Ectodermal cell (in vitro differentiated cells): ENCODE measurements at regions not wholly inside any gene's neighbourhood (a gene's known extent, or its start where the extent isn't known, plus 50 kb on each side); places are given as distances from the start of the nearest gene placed in this dataset.
"Not testable (repeated sequence)": the region's sequence is repeated elsewhere in the genome, so short reads cannot be mapped to it uniquely, and the experiment has no call there.

Experiments used
- H3K27ac ChIP-seq: 2 replicates; pipeline ENCODE4 v1.7.0; 2013; ENCODE audit warnings: mild to moderate bottlenecking, low read depth, low read length; ENCODE audit not compliant: insufficient read depth, poor library complexity, severe bottlenecking
- H3K27me3 ChIP-seq: 2 replicates; pipeline ENCODE4 v1.7.0; 2013; ENCODE audit warnings: mild to moderate bottlenecking, low read length; ENCODE audit not compliant: insufficient read depth, control insufficient read depth, poor library complexity, severe bottlenecking
- H3K36me3 ChIP-seq: one replicate; pipeline ENCODE4 v1.7.0; 2013; ENCODE audit warnings: low read length; ENCODE audit not compliant: control insufficient read depth, insufficient read depth
- H3K4me1 ChIP-seq: one replicate; pipeline ENCODE4 v1.7.0; 2013; ENCODE audit warnings: low read length; ENCODE audit not compliant: control insufficient read depth, insufficient read depth
- H3K4me3 ChIP-seq: 2 replicates; pipeline ENCODE4 v1.7.0; 2013; ENCODE audit warnings: low read depth, low read length, control low read depth; ENCODE audit not compliant: insufficient read depth
- H3K9me3 ChIP-seq: 2 replicates; pipeline ENCODE4 v1.7.0; 2013; ENCODE audit warnings: mild to moderate bottlenecking, low read length, moderate library complexity; ENCODE audit not compliant: control insufficient read depth
- WGBS, 2 experiments: methylation state at CpG; one replicate each; pipeline ENCODE4 v1.1.7; 2013; ENCODE audit warnings: missing lambda C conversion rate in 2 of 2; 5-methylcytosine and 5-hydroxymethylcytosine counted together

- no peak overlapping the region for H3K27ac ChIP-seq
- H3K36me3 ChIP-seq: no peaks in the 10 kb centered on the region
- no peaks in the 10 kb centered on the region for H3K27me3 ChIP-seq
- no peak overlapping the region for H3K4me3 ChIP-seq
- H3K4me1 ChIP-seq: no peaks in the 10 kb centered on the region
- no peaks in the 10 kb centered on the region for H3K9me3 ChIP-seq
- 92 to 98% methylated on average over 6 of the region's 6 CpGs for WGBS, 2 experiments
Measured at GRCh38 chr5:38673671-38674071, 117.2 kb upstream of the LIFR start.

GRCh38 chr5:38675443-38675842 lies 119.0 kb upstream of the LIFR start:
- H3K4me3 ChIP-seq: no peak overlapping the region
- no peaks in the 10 kb centered on the region for H3K4me1 ChIP-seq
- H3K9me3 ChIP-seq: no peaks in the 10 kb centered on the region
- H3K27me3 ChIP-seq: no peaks in the 10 kb centered on the region
- no peaks in the 10 kb centered on the region for H3K36me3 ChIP-seq
- 94 to 95% methylated on average over 1 to 2 of the region's 2 CpGs for WGBS, 2 experiments
- no peak overlapping the region for H3K27ac ChIP-seq

GRCh38 chr5:38677636-38678035 lies 121.2 kb upstream of the LIFR start:
- WGBS, 2 experiments: 92 to 93% methylated on average over 2 of the region's 2 CpGs
- Histone ChIP-seq H3K4me3 (no peak overlapping the region), H3K27ac (no peak overlapping the region), H3K4me1 (no peaks in the 10 kb centered on the region), H3K27me3 (no peaks in the 10 kb centered on the region), H3K9me3 (no peaks in the 10 kb centered on the region), H3K36me3 (no peaks in the 10 kb centered on the region)

- no peaks in the 10 kb centered on the region for H3K27me3 ChIP-seq
- H3K4me1 ChIP-seq: no peaks in the 10 kb centered on the region
- H3K4me3 ChIP-seq: no peak overlapping the region
- no peaks in the 10 kb centered on the region for H3K36me3 ChIP-seq
- no peaks in the 10 kb centered on the region for H3K9me3 ChIP-seq
- WGBS, 2 experiments: 100% methylated on average over 1 of the region's 1 CpG; no CpG with 5 or more reads in 1 of the 2 experiments
- no peak overlapping the region for H3K27ac ChIP-seq
Measured at GRCh38 chr5:38678076-38678475, 121.6 kb upstream of the LIFR start.

- not testable (repeated sequence) for H3K4me3 ChIP-seq, H3K36me3 ChIP-seq, H3K9me3 ChIP-seq, H3K27me3 ChIP-seq, H3K4me1 ChIP-seq, H3K27ac ChIP-seq
- 94 to 95% methylated on average over 7 of the region's 7 CpGs for WGBS, 2 experiments
Measured at GRCh38 chr5:38678697-38679096, 122.3 kb upstream of the LIFR start.

- no peaks in the 10 kb centered on the region for H3K4me1 ChIP-seq
- no peaks in the 10 kb centered on the region for H3K27me3 ChIP-seq
- no peaks in the 10 kb centered on the region for H3K9me3 ChIP-seq
- H3K27ac ChIP-seq: no peak overlapping the region
- 94 to 95% methylated on average over 4 to 5 of the region's 5 CpGs for WGBS, 2 experiments
- H3K36me3 ChIP-seq: no peaks in the 10 kb centered on the region
- H3K4me3 ChIP-seq: no peak overlapping the region
Measured at GRCh38 chr5:38680094-38680825, 123.8 kb upstream of the LIFR start.

GRCh38 chr5:38681029-38681706 lies 124.7 kb upstream of the LIFR start:
- H3K4me1 ChIP-seq: no peaks in the 10 kb centered on the region
- no peaks in the 10 kb centered on the region for H3K9me3 ChIP-seq
- H3K27ac ChIP-seq: no peak overlapping the region
- H3K27me3 ChIP-seq: no peaks in the 10 kb centered on the region
- H3K4me3 ChIP-seq: no peak overlapping the region
- 96 to 97% methylated on average over 3 of the region's 3 CpGs for WGBS, 2 experiments
- no peaks in the 10 kb centered on the region for H3K36me3 ChIP-seq

- H3K36me3 ChIP-seq: no peaks in the 10 kb centered on the region
- H3K4me1 ChIP-seq: no peaks in the 10 kb centered on the region
- no peak overlapping the region for H3K27ac ChIP-seq
- 95 to 96% methylated on average over 6 of the region's 6 CpGs for WGBS, 2 experiments
- H3K4me3 ChIP-seq: no peak overlapping the region
- no peaks in the 10 kb centered on the region for H3K27me3 ChIP-seq
- H3K9me3 ChIP-seq: no peaks in the 10 kb centered on the region
Measured at GRCh38 chr5:38681966-38682365, 125.5 kb upstream of the LIFR start.

GRCh38 chr5:38686658-38687057 lies 130.2 kb upstream of the LIFR start:
- 88% methylated on average over 3 of the region's 3 CpGs for WGBS, 2 experiments
- no peak overlapping the region for H3K4me3 ChIP-seq

GRCh38 chr5:38692346-38692745 lies 135.9 kb upstream of the LIFR start:
- H3K4me3 ChIP-seq: no peak overlapping the region
- 94 to 96% methylated on average over 4 of the region's 4 CpGs for WGBS, 2 experiments
- H3K27me3 ChIP-seq: no peaks in the 10 kb centered on the region
- no peaks in the 10 kb centered on the region for H3K9me3 ChIP-seq
- H3K27ac ChIP-seq: no peak overlapping the region
- no peaks in the 10 kb centered on the region for H3K36me3 ChIP-seq
- H3K4me1 ChIP-seq: peaks cover 9% of the 10 kb centered on the region

More at GRCh38 chr5:38686658-38687057, 130.2 kb upstream of the LIFR start:
- Histone ChIP-seq H3K9me3 (no peaks in the 10 kb centered on the region), H3K27ac (no peak overlapping the region), H3K36me3 (no peaks in the 10 kb centered on the region), H3K27me3 (no peaks in the 10 kb centered on the region), H3K4me1 (no peaks in the 10 kb centered on the region)
